ENCODE measurements at regions not wholly inside any gene's neighbourhood (a gene's known extent, or its start where the extent isn't known, plus 50 kb on each side); places are given as distances from the start of the nearest gene placed in this dataset.
"Not testable (repeated sequence)": the region's sequence is repeated elsewhere in the genome, so short reads cannot be mapped to it uniquely, and the experiment has no call there.

- no peak for ATAC-seq
These were observed 88.3 kb upstream of the PTHLH start for GRCh38 chr12:28060871-28061270.

GRCh38 chr12:28063355-28063880 lies 90.9 kb upstream of the PTHLH start:
- ATAC-seq: no peak

- peak; percentile 68 to 80 for ATAC-seq
These were observed 92.8 kb upstream of the PTHLH start for GRCh38 chr12:28065374-28065773.

- ATAC-seq: peak; percentile 36 to 39
These were observed 93.5 kb upstream of the PTHLH start for GRCh38 chr12:28065889-28066630.

GRCh38 chr12:28066879-28067278 lies 94.3 kb upstream of the PTHLH start:
- ATAC-seq: no peak

- no peak for ATAC-seq
These were observed 95.9 kb upstream of the PTHLH start for GRCh38 chr12:28068467-28068866.

- ATAC-seq: peak; percentile 70 to 77
These were observed 107.0 kb upstream of the PTHLH start for GRCh38 chr12:28079539-28079938.

- no peak for ATAC-seq
These were observed 108.2 kb upstream of the CCDC91 start for GRCh38 chr12:28082096-28082495.

GRCh38 chr12:28083840-28084678 lies 106.2 kb upstream of the CCDC91 start:
- ATAC-seq: no peak

- ATAC-seq: peak; percentile 25 to 30
These were observed 103.6 kb upstream of the CCDC91 start for GRCh38 chr12:28086521-28087155.

- no peak for ATAC-seq
These were observed 101.5 kb upstream of the CCDC91 start for GRCh38 chr12:28088566-28089272.

GRCh38 chr12:28089338-28089737 lies 100.9 kb upstream of the CCDC91 start:
- no peak for ATAC-seq

- ATAC-seq: no peak
These were observed 99.4 kb upstream of the CCDC91 start for GRCh38 chr12:28090835-28091234.

- no peak for ATAC-seq
These were observed 97.9 kb upstream of the CCDC91 start for GRCh38 chr12:28092396-28092795.

GRCh38 chr12:28096649-28097048 lies 93.6 kb upstream of the CCDC91 start:
- ATAC-seq: no peak

GRCh38 chr12:28097221-28097620 lies 93.0 kb upstream of the CCDC91 start:
- ATAC-seq: no peak

- ATAC-seq: not testable (repeated sequence)
These were observed 91.0 kb upstream of the CCDC91 start for GRCh38 chr12:28099245-28099644.

- ATAC-seq: no peak
These were observed 90.4 kb upstream of the CCDC91 start for GRCh38 chr12:28099871-28100270.

GRCh38 chr12:28100717-28101116 lies 89.5 kb upstream of the CCDC91 start:
- ATAC-seq: no peak

GRCh38 chr12:28104316-28104715 lies 85.9 kb upstream of the CCDC91 start:
- no peak for ATAC-seq

GRCh38 chr12:28104903-28105864 lies 85.1 kb upstream of the CCDC91 start:
- ATAC-seq: no peak

Data from activated CD4-positive, CD25-positive, alpha-beta regulatory T cell treated with anti-CD3 and anti-CD28 coated beads, Interleukin-2, amount 50 U/mL, for 24 hours (primary cell).